Muscle layer of colon (tissue), 2 donors: ENCODE measurements at regions not wholly inside any gene's neighbourhood (a gene's known extent, or its start where the extent isn't known, plus 50 kb on each side); places are given as distances from the start of the nearest gene placed in this dataset.
"Not testable (repeated sequence)": the region's sequence is repeated elsewhere in the genome, so short reads cannot be mapped to it uniquely, and the experiment has no call there.

Experiments
- H3K27ac ChIP-seq: one replicate; pipeline ENCODE4 v1.7.0; 2013; ENCODE audit warnings: low read depth, mild to moderate bottlenecking, low read length, moderate library complexity
- H3K27me3 ChIP-seq, 2 donors: one replicate each; pipeline ENCODE4 v1.7.0; 2013; ENCODE audit warnings: low read length in 2 of 2, mild to moderate bottlenecking in 2 of 2; ENCODE audit not compliant: insufficient read depth in 2 of 2, control insufficient read depth in 1 of 2
- H3K36me3 ChIP-seq: one replicate; pipeline ENCODE4 v1.7.0; 2013; ENCODE audit warnings: mild to moderate bottlenecking, low read length; ENCODE audit not compliant: insufficient read depth
- H3K4me1 ChIP-seq: one replicate; pipeline ENCODE4 v1.7.0; 2013; ENCODE audit warnings: mild to moderate bottlenecking, low read length; ENCODE audit not compliant: insufficient read depth
- H3K4me3 ChIP-seq, 2 donors: one replicate each; pipeline ENCODE4 v1.7.0; 2013; ENCODE audit warnings: low read length in 2 of 2, low read depth in 1 of 2, mild to moderate bottlenecking in 1 of 2, moderate library complexity in 1 of 2
- H3K9ac ChIP-seq: one replicate; pipeline ENCODE4 v1.7.0; 2013; ENCODE audit warnings: low read length
- H3K9me3 ChIP-seq: one replicate; pipeline ENCODE4 v1.7.0; 2013; ENCODE audit warnings: mild to moderate bottlenecking, low read length
- donor health status: abdominal sarcoma.
- donor health status: Adenocarcinoma of cecum.

DNA sequence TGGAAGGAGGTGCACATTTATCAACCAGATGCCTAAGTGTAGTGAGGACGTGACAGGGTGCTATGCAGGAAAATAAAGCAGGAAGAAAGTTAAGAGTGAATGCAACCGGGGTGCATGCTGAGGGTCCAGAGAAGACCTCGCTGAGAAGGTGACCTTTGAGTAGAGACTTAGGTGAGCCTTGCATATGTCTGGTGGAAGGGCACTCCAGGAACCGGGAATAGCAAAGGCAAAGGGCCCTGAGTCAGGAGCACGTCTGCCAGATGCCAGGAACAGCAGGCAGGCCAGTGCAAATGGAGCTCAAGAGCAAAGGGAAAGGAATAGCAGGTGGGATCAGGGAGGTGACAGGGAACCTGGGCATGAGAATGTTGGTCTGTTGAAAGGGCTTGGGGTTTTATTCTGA lies 445.5 kb downstream of the PREX1 start:
- Histone ChIP-seq H3K4me3 (no peak overlapping the region), H3K27me3 (no peaks in the 10 kb centered on the region), H3K36me3 (no peaks in the 10 kb centered on the region), H3K27ac (no peak overlapping the region), H3K9me3 (no peaks in the 10 kb centered on the region), H3K4me1 (peaks cover 4% of the 10 kb centered on the region), H3K9ac (no peak overlapping the region)

DNA sequence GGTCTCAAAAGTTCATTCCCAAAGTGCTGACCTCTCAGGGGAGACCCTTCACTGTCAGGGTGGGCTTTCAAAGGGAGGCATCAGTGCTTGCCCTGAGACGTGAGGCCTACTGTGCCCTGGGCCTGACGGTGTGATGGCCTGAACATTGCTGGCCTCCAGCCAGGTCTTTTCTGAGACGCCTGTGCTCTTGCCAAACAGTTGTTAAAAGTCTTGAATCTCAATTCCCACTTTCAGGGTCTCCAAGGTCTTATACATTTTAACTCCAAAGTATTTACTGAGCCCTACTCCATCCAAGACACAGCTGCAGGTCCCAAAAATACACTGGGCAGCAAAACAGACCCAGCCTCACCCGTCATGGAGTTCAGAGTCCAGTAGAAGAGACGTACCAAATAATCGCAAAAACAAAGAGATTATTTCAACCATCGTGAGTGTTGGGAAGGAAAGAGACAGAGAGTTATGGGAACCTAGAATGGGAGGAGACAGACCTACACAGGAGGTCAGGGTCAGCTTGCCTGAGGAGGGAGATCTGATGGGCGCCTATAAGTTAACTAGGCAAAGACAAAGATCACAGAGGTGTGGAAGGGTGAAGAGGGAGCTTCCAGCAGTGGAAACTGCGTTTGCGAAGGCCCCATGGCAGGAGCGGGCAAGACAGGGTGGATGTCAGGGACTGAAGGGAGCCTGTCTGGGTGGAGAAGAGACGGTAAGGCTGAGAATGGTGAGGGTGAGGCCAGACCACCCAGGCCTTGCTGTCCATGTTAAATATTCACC lies 446.3 kb downstream of the PREX1 start:
- Histone ChIP-seq H3K9me3 (no peaks in the 10 kb centered on the region), H3K27me3 (no peaks in the 10 kb centered on the region), H3K4me1 (peaks cover 4% of the 10 kb centered on the region), H3K4me3 (no peak overlapping the region), H3K9ac (no peak overlapping the region), H3K27ac (no peak overlapping the region), H3K36me3 (no peaks in the 10 kb centered on the region)

DNA sequence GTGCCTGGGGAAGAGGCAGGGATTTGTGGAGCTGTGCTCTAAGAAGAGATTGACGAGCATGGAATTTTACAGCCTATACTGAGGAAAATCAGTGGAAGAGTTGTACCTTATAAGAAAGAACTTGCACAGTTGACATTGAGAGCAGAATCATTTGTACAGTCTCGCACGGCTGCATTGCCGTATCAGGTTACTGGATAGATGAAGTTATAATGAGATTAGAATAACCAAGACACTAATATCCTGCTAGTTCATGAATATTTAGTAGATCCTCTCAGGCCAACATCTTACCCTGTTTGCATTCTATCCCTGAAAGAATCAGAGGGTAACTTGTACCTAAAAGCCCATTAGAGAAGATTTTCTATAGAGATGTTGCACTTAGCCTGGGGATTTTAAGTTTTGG lies 447.1 kb downstream of the PREX1 start:
- Histone ChIP-seq H3K27me3 (no peaks in the 10 kb centered on the region), H3K27ac (no peak overlapping the region), H3K4me3 (no peak overlapping the region), H3K9me3 (no peaks in the 10 kb centered on the region), H3K36me3 (no peaks in the 10 kb centered on the region), H3K4me1 (peaks cover 4% of the 10 kb centered on the region), H3K9ac (no peak overlapping the region)

DNA sequence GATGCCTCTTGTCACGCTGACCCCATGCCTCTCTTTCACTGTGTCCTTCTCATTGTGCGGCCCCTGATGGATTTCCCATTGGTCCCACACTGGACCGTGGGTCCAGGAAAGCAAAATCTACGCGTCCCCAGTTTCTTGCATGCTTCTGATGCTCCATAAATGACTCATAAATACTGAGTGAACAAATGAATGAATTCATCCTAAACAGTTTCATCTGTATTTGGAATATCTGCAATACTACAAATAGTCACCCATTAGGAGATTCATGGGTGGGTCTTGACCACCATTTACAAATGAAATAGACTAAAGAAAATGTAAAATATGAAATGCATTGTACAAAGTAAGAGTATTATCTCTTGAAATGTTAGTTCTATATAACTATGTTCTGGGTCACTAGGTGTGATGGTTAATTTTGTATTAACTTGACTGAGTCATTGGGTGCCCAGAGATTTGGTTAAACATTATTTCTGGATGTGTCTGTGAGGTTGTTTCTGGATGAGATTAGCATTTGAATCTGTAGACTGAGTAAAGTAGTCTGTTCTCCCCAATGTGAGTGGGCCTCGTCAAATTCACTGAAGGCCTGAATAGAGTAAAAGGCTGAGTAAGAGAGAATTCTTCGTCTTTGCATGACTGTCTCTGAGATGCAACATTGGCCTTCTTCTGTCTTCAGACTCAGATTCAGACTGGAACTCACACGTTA lies 448.7 kb downstream of the PREX1 start:
- Histone ChIP-seq H3K4me1 (peaks cover 4% of the 10 kb centered on the region), H3K9ac (no peak overlapping the region), H3K36me3 (no peaks in the 10 kb centered on the region), H3K9me3 (no peaks in the 10 kb centered on the region), H3K4me3 (no peak overlapping the region), H3K27ac (no peak overlapping the region), H3K27me3 (no peaks in the 10 kb centered on the region)

DNA sequence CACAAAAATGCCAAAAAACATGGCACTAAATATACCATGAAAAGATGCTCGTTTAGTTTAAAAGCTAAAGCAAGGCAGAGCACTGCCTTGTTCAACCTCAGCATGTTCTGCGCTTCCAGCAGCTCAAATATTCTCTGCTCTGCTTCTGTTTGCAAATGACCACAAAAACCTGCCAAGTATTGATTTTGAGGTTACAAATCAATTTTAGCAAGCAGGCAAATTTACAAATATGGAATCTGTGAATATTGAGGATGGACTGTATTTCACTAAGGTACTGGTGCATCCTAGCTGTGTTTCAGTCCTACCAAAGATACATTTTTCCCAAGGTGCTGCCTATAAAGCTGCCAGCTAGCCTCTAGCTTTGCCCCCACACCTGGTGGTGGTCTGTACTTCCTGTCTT lies 449.9 kb downstream of the PREX1 start:
- no peaks in the 10 kb centered on the region for H3K9me3 ChIP-seq

DNA sequence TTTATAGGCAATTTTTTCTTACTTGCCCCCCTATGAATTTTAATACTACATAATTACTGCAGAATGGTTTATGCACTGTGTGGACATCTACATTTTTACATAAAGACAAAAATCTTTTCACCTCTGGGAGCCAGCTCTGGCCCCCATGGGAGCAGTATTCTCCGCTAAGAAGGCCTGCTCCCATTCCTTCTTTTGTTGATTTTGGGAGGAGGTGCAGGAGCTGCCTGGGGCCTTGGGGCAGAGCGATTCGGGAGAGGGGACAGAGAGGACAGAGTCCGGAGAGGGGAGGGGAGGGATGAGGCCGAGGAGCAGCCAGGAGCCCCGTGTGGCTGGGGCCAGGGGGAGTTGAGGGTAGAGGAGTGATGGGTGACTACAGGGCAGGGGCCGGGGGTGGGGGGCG lies 452.0 kb downstream of the PREX1 start:
- no peak overlapping the region for H3K9ac ChIP-seq
- H3K4me1 ChIP-seq, result no peaks in the 10 kb centered on the region
- no peaks in the 10 kb centered on the region for H3K9me3 ChIP-seq
- no peak overlapping the region for H3K4me3 ChIP-seq
- H3K36me3 ChIP-seq, result no peaks in the 10 kb centered on the region
- no peaks in the 10 kb centered on the region for H3K27me3 ChIP-seq
- no peak overlapping the region for H3K27ac ChIP-seq

More for the DNA sequence above, 449.9 kb downstream of the PREX1 start:
- Histone ChIP-seq H3K4me1 (peaks cover 4% of the 10 kb centered on the region), H3K27ac (no peak overlapping the region), H3K36me3 (no peaks in the 10 kb centered on the region), H3K9ac (no peak overlapping the region), H3K27me3 (no peaks in the 10 kb centered on the region), H3K4me3 (no peak overlapping the region)

DNA sequence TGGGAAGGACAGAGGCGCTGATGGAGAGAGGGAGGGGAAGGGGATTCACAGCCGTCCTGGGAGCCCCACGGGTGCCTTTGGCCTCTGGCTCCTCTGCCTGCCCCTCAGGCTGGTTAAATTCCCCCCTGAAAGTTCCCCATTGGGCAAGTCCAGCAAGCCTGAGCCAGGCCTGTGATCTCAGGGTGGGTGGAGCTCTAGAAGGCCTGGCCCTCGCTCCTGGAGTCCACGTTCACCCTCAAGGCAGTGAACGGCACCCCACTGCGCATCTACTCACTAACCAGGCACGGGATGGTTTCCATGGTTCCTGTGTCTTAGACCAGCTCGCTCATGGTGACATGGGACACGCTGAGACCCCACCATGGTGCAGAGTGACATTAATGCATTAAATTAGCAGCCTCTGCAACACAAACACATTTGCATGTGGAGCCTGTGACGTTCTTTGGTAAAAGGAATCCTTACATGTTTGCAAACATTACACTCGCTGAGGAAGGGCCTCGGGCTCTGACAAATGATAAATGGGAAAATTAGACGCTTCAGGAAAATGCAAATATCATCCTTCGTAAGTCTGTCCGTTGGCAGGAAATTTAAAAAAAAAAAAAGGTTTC lies 452.7 kb downstream of the PREX1 start:
- H3K36me3 ChIP-seq, result no peaks in the 10 kb centered on the region
- no peak overlapping the region for H3K27ac ChIP-seq

DNA sequence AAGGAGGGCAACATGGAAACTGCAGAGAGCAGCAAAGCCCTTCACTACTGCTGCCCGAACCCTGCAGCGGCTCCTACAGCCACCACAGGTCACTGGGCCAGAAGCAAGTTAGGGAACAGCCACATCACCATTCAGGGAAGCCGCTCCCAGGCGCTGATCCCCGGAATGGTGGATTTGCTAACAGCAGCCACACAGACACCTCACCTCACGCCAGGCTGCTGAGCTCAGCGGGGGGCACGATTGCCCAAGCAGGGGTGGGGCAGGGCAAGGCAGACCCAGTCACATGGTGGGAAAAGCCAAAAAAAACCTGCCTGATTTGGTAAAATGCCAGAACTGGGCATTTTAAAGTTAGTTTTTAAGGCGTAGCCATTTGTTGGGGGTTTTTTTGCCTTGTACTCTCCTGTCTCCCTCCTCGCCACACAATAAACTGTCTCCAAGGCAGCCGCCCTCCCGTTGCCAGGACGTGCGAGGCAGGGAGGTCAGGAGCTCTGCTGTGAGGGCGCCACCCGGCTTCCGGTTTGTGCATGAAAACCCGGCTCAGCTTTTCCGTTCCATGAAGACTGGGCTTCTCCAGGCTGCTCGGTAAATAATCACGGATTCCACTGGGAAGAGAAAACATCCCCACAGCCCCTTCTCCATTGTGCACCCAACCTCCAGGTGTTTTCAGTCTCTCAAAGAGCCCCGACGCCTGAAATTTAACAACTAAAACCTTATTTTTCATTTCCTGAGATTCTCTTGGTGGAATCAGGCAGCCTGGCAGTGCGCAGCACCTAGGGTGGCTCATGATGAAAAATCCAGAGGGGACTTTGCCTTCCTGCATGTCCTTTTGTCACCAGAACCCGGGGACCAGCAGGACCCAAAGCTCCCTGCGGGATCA lies 453.5 kb downstream of the PREX1 start:
- not testable (repeated sequence) for H3K27ac ChIP-seq, H3K4me1 ChIP-seq, H3K9ac ChIP-seq, H3K4me3 ChIP-seq, H3K9me3 ChIP-seq, H3K36me3 ChIP-seq, H3K27me3 ChIP-seq

More for the DNA sequence above, 452.7 kb downstream of the PREX1 start:
- no peaks in the 10 kb centered on the region for H3K4me1 ChIP-seq
- no peak overlapping the region for H3K4me3 ChIP-seq
- no peaks in the 10 kb centered on the region for H3K9me3 ChIP-seq
- no peaks in the 10 kb centered on the region for H3K27me3 ChIP-seq
- no peak overlapping the region for H3K9ac ChIP-seq

DNA sequence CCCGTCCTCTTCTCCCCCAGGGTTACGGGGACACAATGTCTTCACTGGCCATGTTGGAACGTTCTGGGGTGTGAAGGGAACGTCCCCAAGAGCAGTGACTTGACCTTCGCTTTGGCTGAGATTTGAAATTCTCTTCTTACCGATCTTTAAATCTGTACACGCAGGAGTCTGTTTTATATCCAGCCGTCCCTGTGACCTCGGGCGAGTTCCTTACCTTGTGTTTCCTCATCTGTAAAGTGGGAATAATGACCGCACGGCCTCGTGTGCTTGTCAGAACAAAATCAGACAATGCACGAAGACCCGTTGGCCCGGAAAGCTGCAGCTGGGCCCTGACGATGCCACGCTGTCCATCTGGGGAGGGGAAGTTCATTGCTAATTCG lies 454.3 kb downstream of the PREX1 start:
- Histone ChIP-seq H3K36me3 (no peaks in the 10 kb centered on the region), H3K4me1 (peaks cover 5% of the 10 kb centered on the region), H3K9me3 (no peaks in the 10 kb centered on the region), H3K4me3 (no peak overlapping the region), H3K27me3 (no peaks in the 10 kb centered on the region), H3K27ac (no peak overlapping the region), H3K9ac (no peak overlapping the region)

DNA sequence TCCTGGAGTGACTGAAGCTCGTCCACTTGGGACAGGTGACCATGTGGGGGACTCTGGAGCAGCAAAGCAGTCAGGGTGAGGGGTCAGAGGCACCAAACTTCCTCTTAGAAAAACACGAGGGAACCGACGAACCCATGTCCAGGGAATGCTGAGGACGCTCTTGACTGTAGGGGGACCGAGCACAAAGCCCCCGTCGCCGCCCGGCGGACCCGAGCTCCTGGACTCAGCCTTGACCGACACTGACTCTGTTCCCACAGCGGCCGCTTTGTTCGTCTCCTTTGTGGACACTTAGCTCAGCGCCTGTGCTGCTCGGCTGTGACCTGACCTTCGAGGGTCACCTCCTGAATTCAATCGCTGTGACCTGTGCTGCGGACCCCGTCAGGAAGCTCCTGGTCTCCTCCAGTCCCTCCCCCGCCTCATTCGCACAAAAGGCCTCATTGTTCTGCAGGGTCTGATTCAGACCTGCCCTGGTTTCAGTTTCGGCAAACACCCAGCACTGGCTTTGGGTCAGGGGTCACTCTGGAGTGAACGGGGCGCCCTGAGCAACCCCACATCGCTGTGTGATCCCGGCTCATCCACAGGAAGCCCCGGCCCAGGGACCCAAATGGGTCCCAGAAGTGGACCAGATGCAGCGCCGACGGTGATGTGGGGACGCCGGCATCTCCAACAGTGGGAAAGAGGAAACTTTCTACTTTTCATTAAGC lies 454.8 kb downstream of the PREX1 start:
- not testable (repeated sequence) for H3K27ac ChIP-seq, H3K4me3 ChIP-seq

DNA sequence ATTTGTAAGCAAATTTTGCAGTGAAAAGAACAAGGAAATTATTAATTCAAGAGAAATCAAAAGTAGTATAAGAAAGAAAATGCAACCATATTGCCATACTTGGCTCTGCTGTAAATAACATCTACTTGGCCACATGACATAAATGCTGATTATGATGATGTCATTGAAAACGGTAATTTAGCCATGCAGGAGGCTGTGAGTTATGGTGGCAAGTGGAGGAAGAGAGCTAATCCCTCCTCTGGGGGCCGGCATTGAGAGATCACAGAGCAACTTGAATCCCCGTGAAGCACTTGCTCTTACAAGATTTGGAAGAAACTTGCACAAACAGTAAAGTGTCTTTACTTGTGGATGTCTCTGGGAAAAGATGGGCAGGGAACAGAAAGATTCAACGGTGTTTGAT lies 456.6 kb downstream of the PREX1 start:
- no peak overlapping the region for H3K4me3 ChIP-seq
- no peak overlapping the region for H3K27ac ChIP-seq
- H3K36me3 ChIP-seq, result no peaks in the 10 kb centered on the region
- no peaks in the 10 kb centered on the region for H3K27me3 ChIP-seq
- H3K4me1 ChIP-seq, result peaks cover 9% of the 10 kb centered on the region
- no peaks in the 10 kb centered on the region for H3K9me3 ChIP-seq
- H3K9ac ChIP-seq, result no peak overlapping the region

More for the DNA sequence above, 454.8 kb downstream of the PREX1 start:
- not testable (repeated sequence) for H3K36me3 ChIP-seq, H3K4me1 ChIP-seq, H3K9ac ChIP-seq, H3K9me3 ChIP-seq, H3K27me3 ChIP-seq
